DMS153 treated with DMSO at 0.1 percent for 48 hours (cell line): ENCODE measurements at regions not wholly inside any gene's neighbourhood (a gene's known extent, or its start where the extent isn't known, plus 50 kb on each side); places are given as distances from the start of the nearest gene placed in this dataset.
"Not testable (repeated sequence)": the region's sequence is repeated elsewhere in the genome, so short reads cannot be mapped to it uniquely, and the experiment has no call there.

Experiments used
- DNase-seq: peaks from one replicate; lab custom pipeline; 2025; ENCODE audit not compliant: unreplicated experiment; lab: John Stamatoyannopoulos, UW

DNA sequence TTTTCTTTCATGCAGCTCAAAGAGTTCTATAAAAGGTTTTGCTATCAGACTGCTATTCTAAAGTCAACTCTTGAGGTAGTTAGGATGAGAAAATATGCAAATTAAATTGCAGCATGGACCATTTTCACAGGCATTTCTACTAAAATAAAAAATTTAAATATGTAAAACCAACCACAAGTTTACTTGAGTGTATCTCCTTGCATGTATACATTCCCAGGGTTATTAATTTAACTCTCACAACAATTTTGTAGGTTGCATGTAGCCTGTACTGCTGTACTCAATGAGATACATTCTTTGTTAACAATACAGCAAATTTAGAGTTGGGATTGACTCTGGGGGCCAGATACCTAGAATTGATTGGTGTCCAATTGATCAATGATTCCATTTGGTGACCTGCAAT, 265.8 kb downstream of the MED10 start:
- no peak for DNase-seq

DNA sequence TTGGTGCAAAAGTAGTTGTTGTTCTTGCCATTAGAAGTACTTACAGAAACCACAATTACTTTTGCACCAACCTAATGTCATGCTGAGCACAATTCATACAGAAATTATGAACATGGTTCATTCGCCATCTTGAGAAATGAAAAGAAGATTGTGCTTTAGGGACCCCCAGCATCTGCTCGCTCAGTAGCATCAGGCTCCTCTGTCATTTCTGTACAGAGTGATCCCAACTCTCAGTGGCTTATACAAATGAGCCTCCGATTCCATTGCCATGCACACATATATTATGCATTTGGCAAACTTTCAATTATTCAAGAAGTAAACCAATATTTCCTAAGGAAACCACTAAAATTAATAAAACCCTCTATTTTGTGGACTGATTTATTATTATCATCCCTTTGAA, 266.2 kb downstream of the MED10 start:
- no peak for DNase-seq

DNA sequence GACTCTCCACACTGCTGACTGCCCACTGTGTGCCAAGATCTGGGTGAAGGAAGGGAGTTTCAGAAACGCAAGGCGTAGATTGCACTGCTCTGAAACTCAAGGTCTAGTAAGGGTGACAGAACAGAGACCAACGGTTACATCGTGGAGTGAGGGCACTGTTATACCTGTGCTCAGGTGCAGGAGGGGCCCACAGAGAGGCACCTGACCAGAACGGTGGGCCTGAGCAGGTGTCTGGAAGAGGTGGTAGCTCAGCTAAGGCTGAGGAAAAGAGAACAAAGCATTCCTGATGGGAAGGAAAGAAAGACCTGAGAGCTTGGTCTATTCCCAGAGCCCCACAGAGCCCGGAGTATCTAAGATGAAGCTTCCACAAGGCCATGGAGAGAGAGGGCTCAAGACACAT, 267.2 kb downstream of the MED10 start:
- no peak for DNase-seq

DNA sequence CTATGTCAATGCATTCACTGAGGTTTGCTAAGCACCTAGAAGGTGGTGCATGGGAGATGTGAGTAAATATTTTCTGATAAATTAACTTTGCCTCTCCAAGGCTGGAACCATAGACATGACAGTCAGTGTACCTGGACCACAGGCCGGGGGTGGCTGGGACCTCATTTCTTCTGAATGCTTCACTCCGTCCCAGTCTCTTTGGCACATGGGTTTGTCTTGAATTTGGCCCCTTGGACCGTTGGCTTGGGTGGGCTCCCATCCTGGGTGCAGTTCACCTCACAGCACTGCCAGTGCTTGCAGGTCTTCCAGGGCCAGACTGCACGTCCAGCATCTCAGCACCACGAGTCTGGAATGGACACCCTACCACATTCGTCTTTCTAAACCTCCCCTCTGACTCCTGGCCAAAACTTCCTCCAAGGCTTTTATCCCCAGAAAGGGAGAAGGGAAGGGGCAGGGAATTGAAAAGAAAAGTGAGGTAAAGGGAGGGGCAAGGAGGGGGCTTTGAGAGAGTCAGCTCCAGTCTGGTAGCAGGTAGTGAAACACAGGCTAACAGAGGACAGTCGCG, 267.8 kb downstream of the MED10 start:
- DNase-seq = no peak

DNA sequence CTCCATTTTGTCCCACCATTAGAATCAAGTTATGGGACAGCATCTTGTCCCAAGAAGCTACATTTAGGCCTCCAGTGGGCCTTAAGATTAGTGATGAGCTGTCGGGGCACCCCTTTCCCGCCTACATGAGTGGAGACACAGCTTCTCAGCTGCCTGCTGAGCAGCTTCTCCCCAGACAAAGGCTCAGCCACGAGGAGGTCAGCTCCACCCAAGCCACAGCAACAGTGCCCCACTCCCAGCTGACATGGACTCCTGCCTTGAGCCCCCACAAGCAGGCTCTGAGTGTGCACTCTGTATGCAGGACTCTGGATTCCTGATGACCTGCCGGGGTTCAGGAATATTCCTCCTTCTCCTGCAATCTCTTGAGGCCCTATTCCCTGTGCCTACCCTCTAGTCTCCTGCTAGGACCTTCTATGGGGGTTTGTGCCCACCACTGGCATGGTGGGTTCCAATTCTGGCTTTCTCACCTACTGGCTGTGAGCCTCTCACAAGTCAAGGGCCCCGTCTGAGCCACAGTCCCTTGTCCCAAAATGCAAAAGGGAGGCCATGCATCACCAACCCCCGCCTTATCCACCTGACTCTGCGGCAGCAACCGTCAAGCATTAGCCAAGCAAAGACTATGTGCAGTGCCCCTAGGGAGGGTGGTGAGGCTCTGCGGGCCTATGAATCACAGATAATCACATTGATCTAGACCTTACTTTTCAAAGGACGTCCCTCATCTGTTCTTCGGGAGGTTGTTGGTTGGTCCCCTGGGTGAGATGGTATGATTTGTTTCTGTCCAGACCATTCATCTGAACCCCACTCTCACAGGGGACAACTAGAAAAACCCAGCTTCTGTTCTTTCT, 269.1 kb downstream of the MED10 start:
- DNase-seq = no peak

DNA sequence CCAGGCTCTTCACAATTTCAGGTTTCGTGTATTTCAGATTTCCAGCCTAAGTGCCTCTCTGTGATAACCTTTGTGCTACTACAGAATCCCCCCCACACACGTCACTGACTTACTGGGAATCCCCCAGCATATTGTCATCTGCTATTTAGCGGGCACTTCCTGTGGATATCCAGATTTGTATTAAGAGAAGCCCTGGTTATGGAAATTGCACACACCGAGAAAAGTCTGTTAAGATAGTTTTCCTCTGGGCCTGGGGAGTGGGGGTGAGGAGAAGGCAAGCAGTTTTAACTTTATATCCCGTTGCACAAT, 269.9 kb downstream of the MED10 start:
- no peak for DNase-seq

DNA sequence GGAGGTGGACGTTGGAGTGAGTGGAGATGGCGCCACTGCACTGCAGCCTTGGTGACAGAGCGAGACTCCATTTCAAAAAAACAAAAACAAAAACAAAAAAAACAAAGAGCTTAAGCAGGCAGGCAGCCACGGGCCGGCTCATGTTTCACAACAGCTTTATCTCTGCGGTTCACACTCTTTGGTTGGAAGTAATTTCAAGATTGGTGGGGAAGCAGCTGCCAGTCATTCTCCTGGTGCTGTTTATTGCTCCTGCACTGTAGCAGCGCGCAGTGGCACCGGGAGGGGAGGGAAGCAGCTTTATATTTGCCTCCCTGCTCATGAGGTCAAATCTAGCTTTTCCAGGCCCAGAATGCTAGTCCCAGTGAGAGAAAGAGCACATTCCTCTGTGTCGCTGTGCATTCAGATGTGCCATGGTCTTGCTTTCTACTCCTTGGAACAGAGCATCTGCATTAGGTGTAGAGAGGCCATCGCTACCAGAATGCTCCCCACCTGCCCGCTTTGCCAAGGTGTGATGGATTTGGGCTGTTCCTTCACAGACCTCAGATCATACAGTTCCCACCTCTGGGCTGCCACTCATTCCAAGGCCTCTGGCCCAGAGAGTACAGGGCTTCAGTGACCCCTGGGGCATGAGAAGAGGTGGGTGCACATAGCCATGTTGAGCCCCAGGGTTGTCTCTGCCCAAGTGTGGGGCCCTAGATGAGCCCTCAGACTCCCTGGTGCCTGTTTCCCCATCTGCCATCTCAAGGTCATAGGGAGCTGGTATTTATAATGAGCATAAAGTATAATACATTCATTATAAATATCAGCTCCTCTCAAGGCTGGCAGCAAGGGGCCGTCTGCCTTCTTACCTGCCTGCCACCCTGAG, 270.4 kb downstream of the MED10 start:
- no peak for DNase-seq

DNA sequence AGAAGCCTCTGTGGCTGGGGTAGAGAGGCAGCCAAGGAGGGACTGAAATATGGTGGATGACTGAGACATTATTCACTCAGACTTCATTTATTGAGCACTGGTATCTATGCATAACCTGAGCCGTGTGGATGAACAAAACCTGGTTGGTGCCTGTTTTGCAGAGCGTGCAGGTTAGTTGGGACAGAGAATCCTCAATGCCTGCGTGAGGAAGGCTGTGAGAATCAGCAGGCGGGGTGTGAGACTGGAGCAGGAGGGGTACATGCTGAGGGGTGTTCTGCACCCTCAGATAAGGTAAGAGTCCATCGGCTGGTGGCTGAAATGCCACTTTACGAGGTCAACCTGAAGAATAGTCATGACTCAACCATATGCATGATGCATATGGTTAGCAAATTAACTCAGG, 271.6 kb downstream of the MED10 start:
- no peak for DNase-seq

DNA sequence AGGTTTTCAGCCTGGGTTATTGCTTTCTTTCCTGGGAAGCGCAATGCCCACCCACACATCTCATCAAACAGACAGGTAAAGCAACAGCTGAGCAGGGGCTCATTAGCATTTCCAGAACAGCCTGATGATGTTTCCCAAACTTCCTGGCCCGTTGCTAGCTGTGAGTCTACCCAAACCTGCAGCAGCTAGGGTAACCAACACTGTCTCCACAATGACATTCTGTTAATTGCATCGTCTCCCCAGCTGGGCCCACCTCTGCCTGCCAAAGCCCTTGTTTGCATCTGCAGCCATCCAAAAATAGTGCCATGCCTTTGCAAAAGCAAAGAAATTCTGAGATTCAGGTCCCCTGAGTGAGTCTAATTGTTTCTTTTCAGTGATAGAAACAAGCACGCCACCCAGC, 273.0 kb downstream of the MED10 start:
- DNase-seq = no peak

DNA sequence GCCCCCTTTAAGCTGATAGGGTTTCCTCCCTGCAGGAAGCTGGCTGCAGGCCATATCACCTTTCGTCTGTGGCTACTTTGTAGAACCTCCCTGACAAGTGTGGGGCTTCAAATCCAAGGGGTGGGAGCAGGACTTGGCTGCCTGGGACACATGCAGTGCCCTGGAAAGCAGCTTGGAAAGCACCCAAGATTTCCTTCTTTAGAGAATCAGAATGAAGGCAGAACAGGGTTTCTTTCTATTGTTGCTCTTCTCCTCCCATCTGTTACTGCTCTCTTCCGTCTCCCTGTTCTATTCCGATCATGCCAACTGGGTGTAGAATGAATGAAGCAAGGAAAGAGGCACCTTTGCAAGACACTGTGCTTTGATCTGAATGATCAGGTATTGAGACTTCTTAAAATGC, 282.2 kb downstream of the MED10 start:
- no peak for DNase-seq

DNA sequence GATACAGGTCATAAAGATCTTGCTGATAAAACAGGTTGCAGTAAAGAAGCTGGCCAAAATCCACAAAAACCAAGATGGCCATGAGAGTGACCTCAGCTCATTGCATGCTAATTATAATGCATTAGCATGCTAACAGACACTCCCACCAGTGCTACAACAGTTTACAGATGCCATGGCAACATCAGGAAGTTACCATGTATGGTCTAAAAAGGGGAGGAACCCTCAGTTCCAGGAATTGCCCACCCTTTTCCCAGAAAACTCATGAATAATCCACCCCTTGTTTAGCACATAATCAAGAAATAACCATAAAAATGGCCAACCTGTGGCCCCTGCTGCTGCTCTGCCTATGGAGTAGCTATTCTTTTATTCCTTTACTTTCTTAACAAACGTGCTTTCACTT, 284.2 kb downstream of the MED10 start:
- DNase-seq = not testable (repeated sequence)

DNA sequence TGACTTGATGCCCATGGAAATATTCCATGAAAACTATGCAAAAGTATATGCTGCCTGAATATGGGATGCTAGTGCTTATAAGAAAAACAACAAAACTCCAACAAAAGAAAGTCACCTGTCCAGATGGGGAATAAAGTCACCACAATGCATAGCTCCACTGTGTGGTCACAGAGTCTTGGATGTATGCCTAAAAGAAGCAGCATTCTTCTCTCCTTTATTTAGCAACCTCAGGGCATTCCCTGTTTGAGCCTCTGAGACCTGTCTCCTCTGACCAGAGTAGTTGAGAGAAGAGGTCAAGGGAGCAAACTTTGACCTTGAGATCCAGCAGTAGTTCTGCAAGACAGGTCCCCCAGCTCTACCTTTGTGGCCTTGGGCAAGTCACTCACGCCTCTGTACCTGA, 287.5 kb downstream of the MED10 start:
- DNase-seq = no peak

DNA sequence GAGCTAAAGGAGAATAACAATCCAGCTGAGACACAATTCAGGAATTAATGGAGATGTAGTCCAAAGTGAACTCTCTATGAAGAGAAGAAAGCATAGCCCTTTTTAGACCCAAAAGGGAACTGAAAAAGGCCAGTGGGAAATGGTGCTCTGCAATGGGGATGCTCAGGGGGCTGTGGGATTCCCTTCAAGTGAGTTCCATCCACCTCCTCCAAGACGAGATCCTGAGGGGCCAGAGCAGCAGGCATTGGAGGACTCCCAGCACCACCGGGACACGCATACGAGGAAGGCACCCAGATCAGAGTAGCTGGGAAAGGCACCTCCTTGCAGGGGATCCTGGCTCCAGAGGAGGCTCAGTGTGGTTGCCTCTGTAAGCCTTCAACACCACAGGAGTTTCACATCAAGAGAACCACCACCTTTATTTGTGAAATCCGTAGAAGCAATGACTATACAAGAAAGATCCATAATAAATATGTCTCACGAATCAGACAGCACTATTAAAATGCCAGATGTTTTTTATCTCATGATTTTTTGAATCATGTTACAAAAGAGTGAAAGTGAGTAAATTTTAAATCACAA, 288.2 kb downstream of the MED10 start:
- no peak for DNase-seq

DNA sequence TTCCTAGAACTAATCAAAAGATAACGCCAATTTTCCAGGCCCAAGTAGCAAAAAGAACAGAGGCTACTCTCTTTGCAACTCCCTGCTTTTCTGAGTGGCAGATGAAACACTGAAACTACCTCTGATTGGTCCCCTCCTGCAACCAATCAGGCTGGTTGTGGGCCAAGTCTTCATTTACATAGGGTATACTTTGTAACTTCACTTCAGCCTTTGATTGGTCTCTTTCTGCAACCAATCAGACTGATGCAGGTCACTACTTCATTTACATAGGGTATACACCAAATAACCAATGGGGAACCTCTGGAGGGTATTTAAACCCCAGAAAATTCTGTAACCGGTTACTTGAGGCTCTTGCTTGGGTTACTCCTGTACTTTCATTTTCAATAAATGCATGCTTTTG, 289.6 kb downstream of the MED10 start:
- DNase-seq = no peak

DNA sequence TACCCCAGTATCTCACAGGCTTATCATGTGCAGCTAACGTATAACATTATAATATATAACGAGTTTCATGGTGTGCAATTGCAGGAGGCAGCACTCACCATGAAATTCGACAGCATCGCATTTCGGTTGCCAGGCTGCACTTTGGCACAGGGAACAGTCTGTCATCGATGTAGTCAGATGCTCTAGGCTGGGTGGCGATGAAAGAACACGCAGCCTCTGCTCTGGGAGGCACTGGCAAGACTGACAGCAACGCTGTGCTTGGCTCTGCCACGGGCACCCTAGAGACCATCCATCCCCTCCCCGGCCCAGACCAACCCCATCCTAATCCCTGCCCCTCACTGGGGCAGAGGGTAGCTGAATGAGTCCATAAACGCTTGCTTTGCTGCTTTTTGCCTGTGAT, 290.8 kb downstream of the MED10 start:
- no peak for DNase-seq

DNA sequence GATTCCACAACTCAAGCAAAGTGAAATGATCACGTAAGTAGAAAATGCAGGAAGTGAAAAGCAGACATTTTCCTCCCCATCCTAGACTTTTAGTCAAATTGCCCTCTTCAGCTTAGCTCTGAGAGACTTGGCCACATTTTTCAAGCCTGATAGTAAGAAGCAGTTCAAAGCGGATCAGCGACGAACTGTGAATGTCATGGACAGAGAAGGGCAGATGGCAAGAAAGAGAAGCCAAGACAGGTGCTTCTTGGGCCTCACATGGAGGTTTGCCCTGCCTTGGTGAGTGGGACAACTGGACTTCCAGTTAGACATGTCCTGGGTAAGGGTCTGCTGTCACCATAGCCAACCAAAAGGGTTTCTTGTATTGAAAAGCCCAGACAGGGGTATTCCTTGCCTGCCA, 291.5 kb downstream of the MED10 start:
- DNase-seq = no peak

DNA sequence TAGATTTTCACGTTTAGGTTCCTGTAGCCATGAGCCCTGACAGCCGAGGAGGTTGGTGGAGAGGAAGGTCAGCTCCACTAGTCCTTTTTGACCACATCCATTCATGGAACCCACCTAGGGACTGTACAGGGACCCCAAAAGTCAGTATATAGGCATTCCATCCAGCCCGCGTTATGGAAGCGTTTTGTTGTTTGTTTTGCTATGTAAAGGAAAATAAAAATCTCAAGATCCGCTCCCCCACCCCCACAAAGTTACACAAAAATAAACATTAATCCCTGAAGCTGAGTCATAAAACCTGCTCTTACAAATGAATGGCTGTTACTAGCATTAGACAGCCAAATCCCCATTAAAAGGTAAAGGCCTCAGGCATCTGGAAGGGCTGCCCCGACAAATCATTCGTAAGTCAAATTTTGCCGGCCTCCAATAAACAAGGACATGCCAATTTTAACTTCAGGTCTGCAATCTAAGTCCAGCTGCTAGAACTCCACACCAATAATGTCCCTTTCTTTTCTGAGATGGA, 292.9 kb downstream of the MED10 start:
- no peak for DNase-seq

DNA sequence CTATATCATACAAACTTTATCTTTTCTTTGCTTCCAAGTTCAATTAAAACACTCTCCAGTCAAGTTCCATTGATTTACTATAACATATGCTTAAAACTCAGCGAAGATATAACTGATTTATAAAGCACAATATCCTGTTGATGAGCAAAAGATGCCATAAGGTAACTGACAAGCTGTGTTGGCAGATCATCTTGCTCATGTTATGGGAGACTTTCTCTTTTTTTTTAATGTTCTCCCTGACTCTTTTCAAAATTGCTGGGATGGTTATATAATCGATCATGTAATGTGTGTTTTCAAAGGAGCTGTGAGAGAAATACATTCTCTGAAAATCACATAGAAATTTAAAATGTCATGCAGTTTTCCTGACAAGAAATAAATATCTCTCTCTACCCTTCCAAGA, 293.5 kb downstream of the MED10 start:
- DNase-seq = no peak

DNA sequence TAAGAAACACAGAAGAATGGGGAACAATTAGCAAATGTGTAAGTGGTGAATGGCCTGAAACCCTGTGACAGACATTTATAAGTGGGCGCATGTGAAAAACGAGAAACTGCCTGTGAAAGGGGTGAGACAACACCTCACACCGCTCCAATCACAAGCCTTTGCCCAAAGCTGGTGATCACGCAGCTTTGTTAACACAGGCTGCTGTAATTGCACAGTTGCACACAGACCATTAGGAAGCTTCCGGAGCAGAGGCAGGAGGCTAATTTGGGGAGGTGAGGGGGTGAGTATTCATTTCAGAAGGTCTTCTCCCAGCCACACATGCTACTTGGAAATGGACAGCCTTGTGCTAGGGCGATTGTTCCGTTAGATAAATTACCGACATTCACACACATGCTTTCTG, 294.0 kb downstream of the MED10 start:
- no peak for DNase-seq

DNA sequence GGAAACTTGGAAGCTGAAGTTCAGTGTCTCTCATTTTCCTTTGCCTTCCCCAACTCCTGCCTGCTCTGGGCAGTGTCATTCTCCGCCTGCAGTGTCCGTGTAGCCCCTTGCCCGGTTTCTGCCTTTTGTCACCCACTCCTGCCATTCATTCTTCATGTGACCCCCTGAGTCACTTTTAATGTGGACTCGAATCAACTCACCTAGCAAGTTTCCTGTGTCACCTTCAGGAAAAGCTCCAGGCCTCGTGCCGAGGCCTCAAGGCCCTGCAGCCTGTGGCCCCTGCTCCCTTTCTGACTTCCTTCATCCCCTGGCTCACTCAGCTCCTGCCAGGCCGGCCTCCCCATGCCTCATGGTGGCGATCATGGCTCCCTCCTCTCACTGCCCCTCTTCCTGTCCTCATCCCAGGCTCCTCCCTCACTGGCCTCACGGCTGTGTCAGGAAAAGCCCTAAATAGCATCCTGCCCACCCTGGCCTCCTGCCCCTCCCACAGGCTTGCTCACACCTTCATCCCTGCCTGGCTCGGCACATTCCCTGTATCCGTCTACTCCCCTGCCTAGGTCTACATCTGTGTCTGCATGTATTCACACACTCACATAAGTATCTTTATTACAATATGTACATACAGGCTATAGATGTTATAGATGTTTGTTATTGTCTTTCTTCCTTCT, 294.9 kb downstream of the MED10 start:
- DNase-seq = no peak

DNA sequence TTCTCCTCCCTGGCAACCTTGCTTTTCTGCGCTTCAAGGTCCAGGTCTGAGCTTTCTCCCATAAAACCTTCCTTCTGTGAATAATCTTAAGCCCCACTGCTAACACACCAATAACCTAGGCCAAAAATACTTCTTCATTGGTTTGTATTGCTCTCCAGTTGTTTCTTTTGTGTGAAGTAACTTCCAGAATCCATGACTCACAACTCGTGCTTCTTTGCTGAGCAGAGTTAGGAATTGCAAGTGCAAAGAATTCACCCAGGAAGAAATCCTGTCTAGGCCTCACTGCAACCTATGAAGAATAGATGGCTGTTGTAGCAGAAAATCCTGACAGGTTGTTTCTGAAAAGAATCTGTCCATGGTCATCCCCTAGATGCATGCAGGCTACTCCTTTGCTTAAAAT, 295.7 kb downstream of the MED10 start:
- DNase-seq = no peak
